Adrenal gland (tissue), 9 donors: ENCODE measurements at regions not wholly inside any gene's neighbourhood (a gene's known extent, or its start where the extent isn't known, plus 50 kb on each side); places are given as distances from the start of the nearest gene placed in this dataset.

ENCODE experiments used
- DNase-seq, 7 donors: peaks; one replicate each; pipeline ENCODE4 v3.0.0-alpha.2; 2019 to 2020
- H3K27ac ChIP-seq, 5 donors: fragments of 200-600 bp; sonication (generic) in 4 of 5; 1 replicate in 3 of 5; 2 replicates in 2 of 5; pipeline versions ENCODE4 v1.5.1 to v1.8.0; 2016 to 2020; ENCODE audit warnings: mild to moderate bottlenecking in 1 of 5
- H3K27me3 ChIP-seq: fragments of 200-600 bp; 2 replicates; pipeline ENCODE4 v1.8.0; 2021
- H3K36me3 ChIP-seq, 2 donors: fragments of 200-600 bp; replicated peaks in 1 of 2; 1 replicate in 1 of 2; 2 replicates in 1 of 2; pipeline versions ENCODE4 v1.5.1 to v1.8.0; 2018 to 2022
- H3K4me1 ChIP-seq, 2 donors: fragments of 200-600 bp; replicated peaks in 1 of 2; 1 replicate in 1 of 2; 2 replicates in 1 of 2; pipeline versions ENCODE4 v1.5.1 to v1.8.0; 2018 to 2021
- H3K4me3 ChIP-seq, 4 donors: fragments of 200-600 bp; sonication (generic) in 3 of 4; one replicate each; pipeline ENCODE4 v1.5.1; 2016 to 2018
- H3K9me3 ChIP-seq, 3 donors: fragments of 200-600 bp; sonication (generic) in 1 of 3; replicated peaks in 1 of 3; 1 replicate in 2 of 3; 2 replicates in 1 of 3; pipeline versions ENCODE4 v1.5.1 to v1.8.0; 2016 to 2021
- POLR2A ChIP-seq, 2 donors: fragments of 450-650 bp; IDR thresholded peaks; one replicate each; pipeline ENCODE4 v1.6.1; 2017; ENCODE audit warnings: antibody characterized with exemption in 2 of 2, mild to moderate bottlenecking in 2 of 2, moderate library complexity in 1 of 2
- WGBS, 4 donors: extraction: QIAGEN DNeasy Blood & Tissue Kit in 2 of 4; methylation state at CpG; one replicate each; pipeline versions ENCODE4 v1.1.5 to v1.1.7; 2013 to 2017; 5-methylcytosine and 5-hydroxymethylcytosine counted together
- intact Hi-C, 2 donors: fragments of 100-400 bp; cut with DNase I; formaldehyde crosslinking; loops; one replicate each; pipeline versions ENCODE4 v1.14.1 to v1.15.0; 2022 to 2023
- TF ChIP-seq, protein P1 (sequence below), 6 experiments: fragments of 450-650 bp in 4 of 6; fragments of 200-600 bp in 2 of 6; sonication (generic) in 1 of 6; IDR thresholded peaks; 1 replicate in 5 of 6; 2 replicates in 1 of 6; pipeline versions ENCODE4 v1.5.1 to v1.8.0; 2016 to 2021; ENCODE audit warnings: antibody characterized with exemption in 6 of 6, mild to moderate bottlenecking in 2 of 6, moderate library complexity in 1 of 6
- donor health status: healthy with polysubstance abuse.
- donor health status: Bipolar disorder and iron deficiency.
- donor health status: DM: yes; HTN: yes; CAD: no.
- donor health status: DM: no; HTN: no; CAD: no.
- donor health status: DM: no; HTN: no; CAD: no.

DNA sequence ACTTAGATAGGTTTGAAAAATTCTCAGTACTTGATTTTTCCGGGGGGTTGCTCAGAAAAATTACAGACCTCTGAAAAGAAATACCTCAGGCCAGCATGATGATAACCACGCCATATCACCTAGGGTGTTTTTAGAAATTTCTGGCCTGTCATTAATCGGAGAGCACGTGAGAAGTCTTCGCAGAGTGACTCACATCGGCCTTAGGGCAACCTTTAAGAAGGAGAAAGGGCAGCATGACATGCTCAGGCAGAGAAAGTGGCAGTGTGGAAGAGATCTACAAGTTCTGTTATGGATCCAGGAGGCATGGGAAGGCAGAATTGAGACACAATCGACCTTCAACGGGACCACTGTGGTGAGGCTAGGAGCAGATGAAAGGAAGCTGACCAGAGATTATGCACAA, 506.3 kb downstream of the LMO4 start:
- H3K27ac ChIP-seq, result no peak overlapping the region
- intact Hi-C loops, result no loop called here
- TF ChIP-seq, protein P1, sequence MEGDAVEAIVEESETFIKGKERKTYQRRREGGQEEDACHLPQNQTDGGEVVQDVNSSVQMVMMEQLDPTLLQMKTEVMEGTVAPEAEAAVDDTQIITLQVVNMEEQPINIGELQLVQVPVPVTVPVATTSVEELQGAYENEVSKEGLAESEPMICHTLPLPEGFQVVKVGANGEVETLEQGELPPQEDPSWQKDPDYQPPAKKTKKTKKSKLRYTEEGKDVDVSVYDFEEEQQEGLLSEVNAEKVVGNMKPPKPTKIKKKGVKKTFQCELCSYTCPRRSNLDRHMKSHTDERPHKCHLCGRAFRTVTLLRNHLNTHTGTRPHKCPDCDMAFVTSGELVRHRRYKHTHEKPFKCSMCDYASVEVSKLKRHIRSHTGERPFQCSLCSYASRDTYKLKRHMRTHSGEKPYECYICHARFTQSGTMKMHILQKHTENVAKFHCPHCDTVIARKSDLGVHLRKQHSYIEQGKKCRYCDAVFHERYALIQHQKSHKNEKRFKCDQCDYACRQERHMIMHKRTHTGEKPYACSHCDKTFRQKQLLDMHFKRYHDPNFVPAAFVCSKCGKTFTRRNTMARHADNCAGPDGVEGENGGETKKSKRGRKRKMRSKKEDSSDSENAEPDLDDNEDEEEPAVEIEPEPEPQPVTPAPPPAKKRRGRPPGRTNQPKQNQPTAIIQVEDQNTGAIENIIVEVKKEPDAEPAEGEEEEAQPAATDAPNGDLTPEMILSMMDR (IDR thresholded peaks at IDR 0.05), result no peak
- no peak for TF ChIP-seq POLR2A (IDR thresholded peaks at IDR 0.05)
- H3K4me1 ChIP-seq, result no peaks in the 10 kb centered on the region
- no peak for DNase-seq
- H3K9me3 ChIP-seq, result no peaks in the 10 kb centered on the region
- H3K4me3 ChIP-seq, result no peak overlapping the region
- H3K27me3 ChIP-seq, result no peaks in the 10 kb centered on the region
- no peaks in the 10 kb centered on the region for H3K36me3 ChIP-seq
- 84 to 90% (median 87%) methylated on average over 8 of the region's 8 CpGs for WGBS, 4 donors

DNA sequence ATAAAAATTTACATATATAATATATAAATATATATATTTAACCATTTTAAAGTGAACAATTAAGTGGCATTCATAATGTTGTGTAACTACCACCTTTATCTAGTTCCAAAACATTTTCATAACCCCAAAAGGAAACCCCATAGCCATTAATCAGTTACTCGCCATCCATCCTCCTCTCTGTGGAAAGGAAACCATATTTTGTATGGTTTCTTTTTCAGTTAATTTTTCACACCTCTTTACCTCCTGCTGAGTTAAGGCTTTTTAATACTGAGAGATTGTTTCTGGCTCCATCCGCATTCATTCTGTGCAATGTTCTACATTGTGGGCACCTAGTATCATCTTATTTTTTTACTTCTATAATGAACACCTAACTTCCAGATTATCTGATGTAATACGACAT, 512.1 kb downstream of the LMO4 start:
- no peak overlapping the region for H3K27ac ChIP-seq
- H3K27me3 ChIP-seq, result no peaks in the 10 kb centered on the region
- H3K36me3 ChIP-seq, result no peaks in the 10 kb centered on the region
- no peak for DNase-seq
- no peaks in the 10 kb centered on the region for H3K9me3 ChIP-seq
- intact Hi-C loops, result no loop called here
- TF ChIP-seq, protein P1 (IDR thresholded peaks at IDR 0.05), result no peak
- no peak for TF ChIP-seq POLR2A (IDR thresholded peaks at IDR 0.05)
- WGBS, 4 donors, result 71 to 78% (median 76%) methylated on average over 3 of the region's 3 CpGs
- no peaks in the 10 kb centered on the region for H3K4me1 ChIP-seq
- no peak overlapping the region for H3K4me3 ChIP-seq

DNA sequence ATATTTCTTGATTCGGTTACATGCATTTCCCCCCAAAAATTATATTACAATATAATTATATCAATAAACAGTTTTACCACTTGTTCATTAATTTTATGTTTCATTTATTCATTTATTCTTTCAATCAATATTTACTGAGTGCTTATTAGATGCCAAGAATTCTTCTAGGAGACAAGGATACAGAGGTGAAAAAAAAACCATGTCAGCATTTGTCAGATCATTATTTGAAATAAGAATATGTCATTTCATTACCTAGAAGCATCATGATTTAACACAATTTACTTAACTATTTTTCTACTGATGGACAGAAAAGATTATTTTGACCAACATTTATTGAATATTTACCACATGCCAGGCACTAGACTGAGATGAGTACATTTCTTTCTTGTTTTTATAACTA, 512.7 kb downstream of the LMO4 start:
- Histone ChIP-seq H3K36me3 (no peaks in the 10 kb centered on the region), H3K4me1 (no peaks in the 10 kb centered on the region), H3K27me3 (no peaks in the 10 kb centered on the region), H3K4me3 (no peak overlapping the region), H3K27ac (no peak overlapping the region), H3K9me3 (no peaks in the 10 kb centered on the region)
- DNase-seq, result no peak
- WGBS, 4 donors, result 77 to 89% (median 84%) methylated on average over 1 of the region's 1 CpG
- TF ChIP-seq, protein P1 (IDR thresholded peaks at IDR 0.05), result no peak
- no peak for TF ChIP-seq POLR2A (IDR thresholded peaks at IDR 0.05)
- intact Hi-C loops, result no loop called here

DNA sequence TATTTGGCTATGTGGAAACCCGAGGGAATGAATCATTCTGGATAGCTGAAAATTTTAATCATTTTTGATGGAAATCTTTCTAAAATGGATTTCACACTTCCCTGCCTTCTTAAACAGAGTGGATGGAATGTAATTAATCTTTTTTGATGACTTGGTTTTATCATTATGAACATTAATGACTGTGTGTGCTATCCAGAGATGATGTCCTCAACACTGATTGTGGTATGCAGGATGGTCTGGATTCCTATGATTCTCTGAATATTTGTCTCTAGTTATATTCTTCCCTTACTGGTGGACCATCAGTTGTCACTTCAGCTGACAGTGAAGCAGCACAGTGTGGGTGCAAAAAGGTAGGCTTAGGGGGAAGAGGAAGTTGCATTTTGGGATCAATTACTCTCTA, 513.5 kb downstream of the LMO4 start:
- WGBS, 4 donors, result 55 to 76% (median 64%) methylated on average over 1 of the region's 1 CpG
- no peak for DNase-seq
- H3K4me3 ChIP-seq, result no peak overlapping the region
- H3K36me3 ChIP-seq, result no peaks in the 10 kb centered on the region
- H3K27me3 ChIP-seq, result no peaks in the 10 kb centered on the region
- H3K27ac ChIP-seq, result no peak overlapping the region
- no peaks in the 10 kb centered on the region for H3K4me1 ChIP-seq
- TF ChIP-seq, protein P1 (IDR thresholded peaks at IDR 0.05), result no peak
- no peak for TF ChIP-seq POLR2A (IDR thresholded peaks at IDR 0.05)
- no peaks in the 10 kb centered on the region for H3K9me3 ChIP-seq
- intact Hi-C loops, result no loop called here
